SU-DHL-6 (cell line): ENCODE measurements at regions not wholly inside any gene's neighbourhood (a gene's known extent, or its start where the extent isn't known, plus 50 kb on each side); places are given as distances from the start of the nearest gene placed in this dataset.

Experiments
- EZH2phosphoT487 ChIP-seq: fragments of 200-600 bp; sonication (generic), shearing (Covaris generic); conservative IDR thresholded peaks from 2 replicates; pipeline ENCODE4 v1.6.1; 2018; ENCODE audit warnings: mild to moderate bottlenecking, antibody characterized with exemption, low read length, moderate library complexity, mixed read lengths
- TF ChIP-seq, protein P1 (sequence below): fragments of 200-600 bp; sonication (generic); IDR thresholded peaks from one replicate; pipeline ENCODE4 v1.5.1; 2017; ENCODE audit warnings: antibody characterized with exemption, mild to moderate bottlenecking, low read length, moderate library complexity; ENCODE audit not compliant: insufficient read depth, poor library complexity, severe bottlenecking

DNA sequence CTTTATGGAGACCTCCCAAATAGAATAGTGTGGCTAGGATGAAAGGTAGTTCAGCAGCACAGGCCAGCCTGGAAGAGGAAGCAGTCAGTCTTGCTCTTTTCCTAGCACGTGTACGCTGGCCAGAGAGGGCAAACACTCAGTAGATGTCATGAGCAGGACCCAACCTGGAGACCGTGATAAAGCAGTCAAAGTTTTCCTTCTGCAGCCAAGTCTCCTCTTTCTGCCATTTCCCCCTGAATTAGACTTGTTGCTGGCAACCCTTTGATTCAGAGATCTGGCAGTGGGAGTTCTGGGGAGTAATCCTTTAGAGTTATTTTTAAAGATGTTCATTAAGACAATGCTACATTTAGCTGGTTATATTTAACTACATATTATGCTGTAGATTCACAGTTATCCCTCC lies 183.7 kb downstream of the EXOC5 start:
- no peak for TF ChIP-seq EZH2phosphoT487
- TF ChIP-seq, protein P1, sequence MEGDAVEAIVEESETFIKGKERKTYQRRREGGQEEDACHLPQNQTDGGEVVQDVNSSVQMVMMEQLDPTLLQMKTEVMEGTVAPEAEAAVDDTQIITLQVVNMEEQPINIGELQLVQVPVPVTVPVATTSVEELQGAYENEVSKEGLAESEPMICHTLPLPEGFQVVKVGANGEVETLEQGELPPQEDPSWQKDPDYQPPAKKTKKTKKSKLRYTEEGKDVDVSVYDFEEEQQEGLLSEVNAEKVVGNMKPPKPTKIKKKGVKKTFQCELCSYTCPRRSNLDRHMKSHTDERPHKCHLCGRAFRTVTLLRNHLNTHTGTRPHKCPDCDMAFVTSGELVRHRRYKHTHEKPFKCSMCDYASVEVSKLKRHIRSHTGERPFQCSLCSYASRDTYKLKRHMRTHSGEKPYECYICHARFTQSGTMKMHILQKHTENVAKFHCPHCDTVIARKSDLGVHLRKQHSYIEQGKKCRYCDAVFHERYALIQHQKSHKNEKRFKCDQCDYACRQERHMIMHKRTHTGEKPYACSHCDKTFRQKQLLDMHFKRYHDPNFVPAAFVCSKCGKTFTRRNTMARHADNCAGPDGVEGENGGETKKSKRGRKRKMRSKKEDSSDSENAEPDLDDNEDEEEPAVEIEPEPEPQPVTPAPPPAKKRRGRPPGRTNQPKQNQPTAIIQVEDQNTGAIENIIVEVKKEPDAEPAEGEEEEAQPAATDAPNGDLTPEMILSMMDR, result no peak
